HUDEP-2 (cell line): ENCODE measurements at regions not wholly inside any gene's neighbourhood (a gene's known extent, or its start where the extent isn't known, plus 50 kb on each side); places are given as distances from the start of the nearest gene placed in this dataset.
A peak's percentile ranks its signal among the peaks of the same experiment; 100 is the strongest.

ENCODE experiments used
- DNase-seq, 76 experiments: peaks; one replicate each; lab custom pipeline; 2025; ENCODE audit not compliant: unreplicated experiment in 76 of 76; lab: John Stamatoyannopoulos, UW

- DNase-seq: no peak
These were observed 107.7 kb downstream of the SIPA1L2 start for GRCh38 chr1:232522189-232522588.

- DNase-seq: no peak
These were observed 108.3 kb downstream of the SIPA1L2 start for GRCh38 chr1:232521660-232522059.

DNA sequence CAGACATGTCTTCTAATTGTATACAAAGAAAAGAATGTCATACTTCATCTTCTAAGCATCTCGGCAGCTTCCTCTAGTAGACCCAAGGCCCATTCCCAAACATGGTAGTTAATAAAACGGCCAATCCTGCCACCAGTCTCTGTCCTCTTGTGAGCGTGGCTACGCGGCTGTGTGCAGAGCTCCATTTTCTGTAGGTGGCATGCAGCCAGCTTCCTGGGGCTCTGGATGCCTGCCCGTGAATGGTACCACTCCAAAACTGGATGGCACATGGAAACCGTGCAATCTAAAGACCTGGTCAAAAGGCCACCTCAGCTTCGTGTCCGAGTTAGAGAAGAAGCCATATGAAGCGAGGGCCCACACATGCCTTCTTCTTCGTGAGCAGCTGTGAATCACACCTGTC, 110.7 kb downstream of the SIPA1L2 start:
- no peak for DNase-seq

DNA sequence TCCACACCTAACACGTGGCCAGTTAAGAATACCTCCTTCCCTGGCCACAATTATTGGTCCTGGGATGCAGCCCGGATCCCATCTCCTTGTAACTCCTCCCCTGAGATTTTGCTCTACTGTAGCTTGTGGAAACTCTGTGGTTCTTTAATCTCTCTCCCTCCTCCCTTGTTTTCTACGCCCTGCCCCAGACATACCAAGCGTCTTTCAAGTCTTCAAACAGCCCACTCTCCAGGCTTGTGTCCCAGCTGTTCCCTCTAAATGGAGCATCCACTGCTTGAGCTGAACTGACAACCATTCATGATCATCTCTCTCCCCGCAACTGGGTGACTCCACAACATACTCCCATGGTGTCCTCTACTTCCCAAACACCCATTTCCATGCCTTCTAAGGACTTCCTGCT, 111.6 kb downstream of the SIPA1L2 start:
- no peak for DNase-seq

DNA sequence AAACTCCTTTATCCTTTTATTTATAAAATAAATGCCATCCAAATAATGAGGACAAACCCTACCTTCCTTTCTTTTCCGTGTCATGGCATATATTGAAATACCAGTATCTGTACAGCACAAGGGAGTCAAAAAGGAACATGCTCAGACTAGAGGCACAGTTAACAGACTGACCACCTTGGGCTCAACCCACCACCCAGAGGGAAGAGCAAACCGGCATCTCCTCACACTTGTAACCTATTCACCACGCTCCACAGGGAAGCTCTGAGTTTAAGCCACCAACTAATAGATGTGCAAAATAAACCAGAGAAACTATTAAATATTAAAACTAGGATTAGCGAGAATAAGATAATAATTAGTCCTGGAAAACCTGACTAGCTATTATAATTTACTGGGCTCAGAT, 112.7 kb downstream of the SIPA1L2 start:
- DNase-seq: no peak

GRCh38 chr1:232515706-232516105, 114.2 kb downstream of the SIPA1L2 start:
- no peak for DNase-seq

GRCh38 chr1:232512712-232513111, 117.2 kb downstream of the SIPA1L2 start:
- no peak for DNase-seq

DNA sequence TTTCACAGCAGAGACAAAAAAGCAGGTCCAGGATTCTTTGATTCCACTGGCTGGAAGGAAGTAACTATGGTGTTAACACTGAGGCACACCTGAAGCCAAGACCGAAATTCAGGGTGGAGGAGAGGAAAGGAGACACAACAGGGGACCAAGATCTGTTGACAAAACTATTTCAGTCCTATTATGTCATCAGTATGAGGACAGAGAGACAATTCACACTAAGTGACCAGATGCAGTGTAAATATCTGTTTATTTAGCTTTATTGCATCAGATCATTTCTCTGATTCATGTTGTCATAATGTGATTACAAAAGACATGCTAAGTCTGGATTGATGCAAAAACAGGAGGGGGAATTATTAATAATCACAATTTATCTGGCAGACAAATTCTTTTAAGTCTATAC, 118.8 kb downstream of the SIPA1L2 start:
- no peak for DNase-seq

GRCh38 chr1:232510367-232511110, 119.4 kb downstream of the SIPA1L2 start:
- no peak for DNase-seq

GRCh38 chr1:232509570-232509969, 120.4 kb downstream of the SIPA1L2 start:
- no peak for DNase-seq

GRCh38 chr1:232508130-232508701, 121.7 kb downstream of the SIPA1L2 start:
- peak in 1 of 76 experiments; percentile 23 for DNase-seq

GRCh38 chr1:232507571-232507970, 122.4 kb downstream of the SIPA1L2 start:
- no peak for DNase-seq

DNA sequence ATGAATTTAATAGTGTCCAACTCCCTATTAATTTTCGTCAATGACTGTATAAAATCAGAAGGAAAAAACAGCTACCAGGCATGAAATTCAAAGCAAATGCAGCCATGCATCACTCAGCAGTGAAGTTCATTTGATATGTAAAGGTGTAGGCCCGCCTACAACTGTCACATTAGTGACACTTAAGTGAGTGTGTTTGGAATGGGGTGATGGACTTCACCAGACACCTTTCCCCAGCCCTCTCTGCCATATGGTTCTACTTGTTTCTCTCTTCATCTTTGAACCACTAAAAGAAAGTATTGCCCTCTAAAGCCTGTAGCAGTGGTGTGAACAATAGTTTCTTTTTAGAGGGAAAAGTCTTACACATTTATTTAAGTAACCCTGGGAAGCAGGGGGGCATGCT, 124.0 kb downstream of the SIPA1L2 start:
- DNase-seq: no peak

DNA sequence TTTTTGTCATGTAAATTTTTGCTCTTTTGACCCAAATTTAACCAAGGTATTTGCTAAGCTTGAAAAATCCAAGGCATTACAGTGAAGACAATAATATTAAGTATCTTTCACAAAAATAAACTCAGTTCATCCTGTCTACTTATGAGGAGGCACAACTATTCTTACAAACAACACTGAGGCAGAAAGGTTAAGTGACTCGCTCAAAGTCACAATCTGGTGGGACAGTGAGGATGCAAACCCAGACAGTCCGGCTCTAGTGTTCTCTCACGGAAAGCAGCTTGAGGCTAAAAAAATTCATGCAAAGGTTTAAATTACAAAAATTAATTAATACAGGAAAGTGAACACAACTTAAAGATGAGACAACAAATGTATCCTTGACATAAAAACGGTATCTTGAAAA, 125.3 kb downstream of the SIPA1L2 start:
- DNase-seq: no peak

DNA sequence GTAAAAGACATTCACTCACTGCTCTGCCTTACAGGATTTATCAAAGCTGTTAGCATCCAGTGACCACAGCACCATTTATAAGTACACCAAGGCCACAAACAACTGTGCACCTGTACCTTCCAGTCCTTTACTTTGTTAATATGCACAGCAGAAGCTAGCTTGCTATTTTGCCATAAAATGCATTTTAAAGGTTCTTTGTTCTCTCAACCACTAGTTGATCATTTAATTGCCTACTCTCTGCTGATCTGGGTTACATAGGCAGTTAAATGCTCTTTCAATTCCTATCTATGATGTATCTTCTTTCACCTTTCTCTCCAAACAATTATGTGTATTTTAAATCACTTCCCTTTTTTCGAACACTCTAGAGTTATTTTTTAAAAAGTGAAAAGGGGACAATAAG, 126.4 kb downstream of the SIPA1L2 start:
- no peak for DNase-seq

- no peak for DNase-seq
These were observed 128.1 kb downstream of the SIPA1L2 start for GRCh38 chr1:232501854-232502253.

DNA sequence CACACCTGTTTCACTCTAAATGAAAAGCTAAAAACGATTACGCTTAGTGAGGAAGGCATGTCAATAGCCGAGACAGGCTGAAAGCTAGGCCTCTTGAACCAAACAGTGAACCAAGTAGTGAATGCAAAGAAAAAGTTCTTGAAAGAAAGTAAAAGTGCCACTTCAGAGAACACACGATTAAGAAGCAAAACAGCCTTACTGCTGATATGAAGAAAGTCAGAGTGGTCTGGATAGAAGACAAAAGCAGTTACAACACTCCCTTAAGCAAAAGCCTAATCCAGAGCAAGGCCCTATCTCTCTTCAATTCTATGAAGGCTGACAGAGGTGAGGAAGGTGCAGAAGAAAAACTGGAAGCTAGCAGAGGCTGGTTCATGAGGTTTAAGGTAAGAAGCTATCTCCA, 130.7 kb downstream of the SIPA1L2 start:
- DNase-seq: no peak

DNA sequence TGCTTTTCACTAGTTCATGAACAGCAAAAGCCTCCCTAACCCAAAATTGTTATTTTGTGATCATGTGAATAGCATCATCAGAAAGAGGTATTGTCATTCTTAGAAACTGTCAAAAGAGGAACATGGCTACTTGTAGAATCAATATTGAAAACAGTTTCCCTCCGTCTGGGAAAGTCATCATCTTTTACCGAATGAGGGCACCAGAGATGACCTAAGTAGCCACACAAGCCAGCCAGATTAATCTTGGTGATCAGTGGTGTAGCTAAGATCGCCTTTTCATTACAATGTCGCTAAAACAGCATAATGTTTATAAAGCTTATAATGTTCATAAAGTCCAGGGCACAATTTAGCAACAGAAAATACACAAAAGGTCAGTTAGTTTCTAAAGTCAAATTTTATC, 136.1 kb downstream of the SIPA1L2 start:
- no peak for DNase-seq

GRCh38 chr1:232489256-232489655, 140.7 kb downstream of the SIPA1L2 start:
- no peak for DNase-seq

DNA sequence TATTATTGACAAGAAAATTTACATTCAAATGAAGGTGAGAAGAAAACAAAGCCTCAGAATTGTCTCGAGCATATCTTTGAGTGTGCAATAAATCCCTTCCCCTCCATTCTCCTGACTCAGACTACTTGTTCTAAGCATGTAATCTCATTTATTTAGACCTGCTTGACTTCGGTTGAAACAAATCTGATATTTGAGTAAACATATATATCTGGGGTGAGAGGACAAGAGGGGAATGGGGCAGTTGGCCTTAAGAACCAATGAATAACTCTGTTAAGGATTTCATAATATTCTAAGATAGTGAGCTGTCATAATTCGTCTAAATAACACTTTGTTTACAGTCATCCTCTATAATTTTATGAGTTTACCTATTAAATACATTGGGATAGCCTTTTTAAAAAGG, 142.7 kb downstream of the SIPA1L2 start:
- DNase-seq: no peak

DNA sequence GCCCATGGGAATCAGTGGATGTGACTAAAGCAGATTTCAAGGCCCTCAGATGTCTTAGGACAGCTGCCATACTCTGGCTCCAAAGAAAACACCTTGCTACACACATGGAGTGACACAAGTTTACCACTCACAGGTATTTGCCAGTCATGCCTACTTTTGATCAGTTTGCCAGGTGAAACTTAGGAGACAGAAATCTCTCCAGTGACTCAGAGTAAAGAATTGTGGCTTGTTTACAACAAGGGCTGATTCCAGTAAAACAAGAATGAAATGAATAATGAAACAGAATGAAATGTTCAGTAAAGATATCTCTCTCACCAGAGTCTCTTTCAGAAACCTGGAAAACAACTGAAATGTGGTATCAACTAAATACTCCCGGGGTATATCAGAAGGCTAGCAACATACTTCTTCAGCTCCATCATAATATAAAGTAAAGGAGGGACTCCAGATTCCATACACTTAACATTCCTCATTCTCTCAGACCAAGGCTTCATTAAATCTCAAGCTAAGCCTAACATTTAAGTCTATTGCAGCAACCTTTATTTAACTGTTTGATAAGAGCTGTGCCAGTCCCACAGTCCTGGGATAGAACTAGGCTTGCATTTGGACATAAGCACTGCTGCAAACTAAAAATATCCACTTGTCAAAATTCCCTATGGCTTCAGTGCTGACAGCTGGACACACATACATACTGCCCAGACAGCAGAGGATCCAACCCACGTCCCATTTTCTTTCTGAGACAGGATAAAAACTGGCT, 143.3 kb downstream of the SIPA1L2 start:
- no peak for DNase-seq

- DNase-seq: no peak
These were observed 143.9 kb downstream of the SIPA1L2 start for GRCh38 chr1:232486006-232486405.
